NCI-H1105 treated with DMSO at 0.1 percent for 48 hours (cell line): ENCODE measurements at regions not wholly inside any gene's neighbourhood (a gene's known extent, or its start where the extent isn't known, plus 50 kb on each side); places are given as distances from the start of the nearest gene placed in this dataset.

ENCODE experiments used
- DNase-seq: peaks from one replicate; lab custom pipeline; 2025; lab: John Stamatoyannopoulos, UW

- no peak for DNase-seq
Observed at GRCh38 chr20:6231556-6231955, 108.7 kb upstream of the FERMT1 start.

DNA sequence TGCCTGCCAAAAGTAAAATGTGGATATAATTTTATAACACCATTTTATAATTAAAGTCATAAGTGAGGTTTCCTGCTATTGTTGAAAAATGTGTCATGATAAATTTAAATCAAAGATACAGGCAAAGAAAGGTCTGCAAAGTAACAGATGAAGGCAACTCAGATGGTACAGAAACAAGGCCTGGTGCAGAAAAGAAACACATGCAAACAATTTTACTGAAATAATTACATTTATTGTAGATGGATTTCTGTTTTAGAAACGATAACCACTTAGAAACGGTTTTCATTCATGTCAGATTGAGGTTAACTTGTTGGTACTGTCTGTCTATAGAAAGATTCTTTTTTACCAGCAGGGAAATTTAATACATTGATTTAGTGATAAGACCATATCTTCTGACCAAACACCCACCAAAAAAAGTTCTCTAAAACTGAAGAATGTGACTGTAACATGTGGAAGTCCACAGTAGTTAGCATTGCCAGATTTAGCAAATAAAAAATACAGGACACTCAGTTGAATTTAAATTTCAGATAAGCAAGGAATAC, 105.5 kb upstream of the FERMT1 start:
- no peak for DNase-seq

DNA sequence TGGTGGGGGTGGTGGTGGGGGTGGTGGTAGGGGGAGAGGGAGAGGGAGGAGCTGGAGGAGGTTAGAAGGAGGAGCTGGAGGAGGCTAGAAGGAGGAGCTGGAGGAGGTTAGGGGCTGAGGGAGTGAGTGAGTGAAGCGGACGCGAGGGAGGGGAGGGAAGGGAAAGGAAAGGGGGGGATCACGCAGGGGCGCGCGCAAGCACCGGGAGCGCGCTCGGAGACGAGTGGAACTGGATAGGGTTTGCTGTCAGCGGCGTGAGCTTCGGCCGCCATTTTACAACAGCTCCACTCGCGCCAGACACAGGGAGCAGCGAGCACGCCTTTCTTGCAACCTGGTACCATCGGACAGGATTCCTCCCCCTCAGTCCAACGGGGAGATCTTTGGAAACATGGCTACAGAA, 90.5 kb upstream of the FERMT1 start:
- no peak for DNase-seq

GRCh38 chr20:6212903-6213302, 90.1 kb upstream of the FERMT1 start:
- DNase-seq: no peak

GRCh38 chr20:6209093-6209492, 86.3 kb upstream of the FERMT1 start:
- no peak for DNase-seq

- no peak for DNase-seq
Observed at GRCh38 chr20:6200092-6200491, 77.3 kb upstream of the FERMT1 start.

DNA sequence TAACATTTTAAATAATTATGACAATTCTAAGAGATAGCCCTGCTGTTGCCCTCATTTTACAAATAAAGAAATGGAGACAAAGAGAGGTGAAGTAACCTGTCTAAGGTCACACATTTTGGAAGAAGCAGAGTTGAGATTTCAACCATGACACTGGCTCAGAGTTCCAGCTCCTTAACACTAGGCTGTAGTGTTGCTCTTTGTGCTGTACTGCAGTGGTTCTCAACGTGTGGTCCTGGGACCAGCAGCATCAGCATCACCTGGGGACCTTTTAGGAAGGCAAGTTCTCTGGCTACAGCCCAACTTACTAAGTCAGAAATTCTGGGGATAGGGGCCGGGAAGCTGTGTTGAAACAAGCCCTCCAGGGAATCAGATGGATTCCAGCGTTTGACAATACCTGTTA, 62.4 kb upstream of the FERMT1 start:
- no peak for DNase-seq

DNA sequence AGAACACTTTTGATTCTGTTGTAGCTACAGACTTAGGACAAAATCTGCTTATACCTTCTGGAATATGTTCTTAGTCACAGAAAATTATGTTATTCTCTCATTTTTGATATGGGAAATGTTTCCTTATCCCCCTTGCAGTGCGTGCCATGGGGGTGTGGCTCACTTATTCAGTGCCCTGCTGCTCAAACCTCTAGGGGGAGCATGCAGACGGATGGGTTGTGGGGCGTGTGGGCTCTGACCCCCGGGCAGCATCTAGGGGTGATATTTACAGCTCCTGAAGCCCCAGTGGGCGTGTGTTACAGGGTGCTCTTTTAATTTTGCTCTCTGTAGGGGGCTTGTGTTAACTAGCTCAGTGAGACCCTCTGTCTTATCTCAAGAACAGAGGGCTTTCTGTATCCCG, 61.3 kb upstream of the FERMT1 start:
- DNase-seq: no peak

DNA sequence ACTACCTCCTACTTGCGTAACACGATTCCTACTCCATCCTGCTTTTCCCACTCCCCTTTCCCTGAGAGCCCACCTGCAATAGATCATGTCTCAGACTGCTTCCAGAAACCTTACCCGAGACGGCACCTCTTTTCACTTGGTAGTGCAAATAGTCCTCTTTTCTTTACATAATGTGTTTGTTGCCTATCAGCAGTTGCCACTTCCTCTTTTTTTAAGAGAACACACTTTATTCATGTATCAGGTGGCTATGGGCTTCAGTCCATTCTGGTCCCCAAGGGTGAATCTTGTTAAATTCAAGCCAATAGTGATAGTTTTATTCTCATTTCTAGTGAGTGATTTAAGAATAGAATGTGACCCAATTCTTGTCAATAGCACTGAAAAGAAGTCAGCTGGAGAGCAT, 57.7 kb upstream of the FERMT1 start:
- no peak for DNase-seq

- DNase-seq: peak; percentile 67
Observed at GRCh38 chr20:6178537-6178936, 55.7 kb upstream of the FERMT1 start.

- DNase-seq: no peak
Observed at GRCh38 chr20:6173481-6173880, 50.7 kb upstream of the FERMT1 start.
